HEK293T (cell line): ENCODE measurements at regions not wholly inside any gene's neighbourhood (a gene's known extent, or its start where the extent isn't known, plus 50 kb on each side); places are given as distances from the start of the nearest gene placed in this dataset.

ENCODE experiments used
- CTCF ChIA-PET: fragments of 350-600 bp; formaldehyde crosslinking; extraction: SDS; loops from one replicate; lab custom pipeline; 2021; ENCODE audit warnings: antibody characterized with exemption, inconsistent platforms; lab: Yijun Ruan, JAX
- POLR2A ChIA-PET: fragments of 350-600 bp; formaldehyde crosslinking; extraction: SDS; loops from one replicate; lab custom pipeline; 2020; ENCODE audit warnings: antibody characterized with exemption, inconsistent platforms; lab: Yijun Ruan, JAX
- DNase-seq: peaks from one replicate; pipeline ENCODE4 v3.0.0; 2012; ENCODE audit warnings: mixed read lengths; ENCODE audit errors: extremely low spot score
- ARNT ChIP-seq: fragments of 450-650 bp; IDR thresholded peaks from 2 replicates; pipeline ENCODE4 v1.6.1; 2017; ENCODE audit warnings: mild to moderate bottlenecking
- BHLHE40 ChIP-seq: fragments of 450-650 bp; IDR thresholded peaks from 2 replicates; pipeline ENCODE4 v1.6.1; 2016; ENCODE audit warnings: mild to moderate bottlenecking, moderate library complexity, borderline replicate concordance
- CTBP1 ChIP-seq: fragments of 450-650 bp; IDR thresholded peaks from 2 replicates; pipeline ENCODE4 v1.6.1; 2016; ENCODE audit warnings: borderline replicate concordance
- ELF4 ChIP-seq: fragments of 450-650 bp; IDR thresholded peaks from 2 replicates; pipeline ENCODE4 v1.6.1; 2017; ENCODE audit warnings: antibody characterized with exemption
- FOXA1 ChIP-seq: fragments of 450-650 bp; IDR thresholded peaks from 2 replicates; pipeline ENCODE4 v1.6.1; 2016; ENCODE audit warnings: mild to moderate bottlenecking
- FOXK2 ChIP-seq: fragments of 450-650 bp; IDR thresholded peaks from 2 replicates; pipeline ENCODE4 v1.6.1; 2016; ENCODE audit warnings: mild to moderate bottlenecking
- FOXM1 ChIP-seq: fragments of 450-650 bp; IDR thresholded peaks from 2 replicates; pipeline ENCODE4 v1.6.1; 2017; ENCODE audit warnings: mild to moderate bottlenecking, borderline replicate concordance
- HDGF ChIP-seq: fragments of 450-650 bp; IDR thresholded peaks from 2 replicates; pipeline ENCODE4 v1.6.1; 2017; ENCODE audit warnings: antibody characterized with exemption, borderline replicate concordance
- L3MBTL2 ChIP-seq: fragments of 450-650 bp; conservative IDR thresholded peaks from 2 replicates; pipeline ENCODE4 v1.6.1; 2016; ENCODE audit warnings: mild to moderate bottlenecking
- LEF1 ChIP-seq: fragments of 450-650 bp; IDR thresholded peaks from 2 replicates; pipeline ENCODE4 v1.6.1; 2017; ENCODE audit warnings: mild to moderate bottlenecking, borderline replicate concordance
- NFRKB ChIP-seq: fragments of 450-650 bp; IDR thresholded peaks from 2 replicates; pipeline ENCODE4 v1.6.1; 2016; ENCODE audit warnings: mild to moderate bottlenecking, moderate library complexity
- SP1 ChIP-seq: fragments of 450-650 bp; IDR thresholded peaks from 2 replicates; pipeline ENCODE4 v1.6.1; 2017
- SUZ12 ChIP-seq: fragments of 450-650 bp; IDR thresholded peaks from 2 replicates; pipeline ENCODE4 v1.6.1; 2016; ENCODE audit warnings: mild to moderate bottlenecking
- TARDBP ChIP-seq: fragments of 450-650 bp; IDR thresholded peaks from 2 replicates; pipeline ENCODE4 v1.6.1; 2016
- ZNF384 ChIP-seq: fragments of 450-650 bp; IDR thresholded peaks from 2 replicates; pipeline ENCODE4 v1.6.1; 2016
- TF ChIP-seq, protein P1 (sequence below): fragments of 450-650 bp; IDR thresholded peaks from 2 replicates; pipeline ENCODE4 v1.6.1; 2016

DNA sequence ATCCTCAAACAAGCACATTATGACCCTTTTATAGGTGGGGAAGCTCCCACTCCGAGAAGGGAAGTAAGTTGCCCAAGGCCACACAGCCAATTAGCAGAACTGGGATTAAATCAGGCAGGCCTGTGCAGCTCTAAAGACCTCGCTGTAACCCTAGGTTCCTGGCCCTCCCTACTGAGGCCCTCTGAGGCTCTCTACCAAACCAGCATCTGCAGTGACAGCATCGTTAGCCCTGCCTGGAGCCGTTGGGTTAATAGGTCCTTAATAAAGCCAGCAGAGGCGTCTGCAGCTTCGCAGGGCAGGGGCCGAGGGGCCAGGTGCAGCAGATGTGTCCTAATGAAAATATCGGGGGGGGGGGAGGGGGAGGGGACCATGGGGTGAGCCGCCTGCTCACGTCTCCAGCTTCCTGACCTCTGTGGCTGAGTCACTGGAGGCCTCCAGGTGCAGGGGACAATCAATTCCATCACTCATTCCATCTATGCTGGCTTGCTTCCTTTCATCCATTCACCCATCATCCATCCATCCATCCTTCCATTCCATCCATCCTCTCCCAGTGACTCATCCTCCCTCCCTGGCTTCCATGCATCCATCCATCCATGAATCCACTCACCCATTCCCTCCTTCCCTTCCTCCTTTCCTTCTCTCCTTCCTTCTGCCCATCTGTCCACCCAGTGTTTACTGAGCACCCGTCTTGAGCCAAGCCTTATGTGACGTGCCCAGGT, 203.9 kb downstream of the C9orf50 start:
- CTCF ChIA-PET = no interaction called here

DNA sequence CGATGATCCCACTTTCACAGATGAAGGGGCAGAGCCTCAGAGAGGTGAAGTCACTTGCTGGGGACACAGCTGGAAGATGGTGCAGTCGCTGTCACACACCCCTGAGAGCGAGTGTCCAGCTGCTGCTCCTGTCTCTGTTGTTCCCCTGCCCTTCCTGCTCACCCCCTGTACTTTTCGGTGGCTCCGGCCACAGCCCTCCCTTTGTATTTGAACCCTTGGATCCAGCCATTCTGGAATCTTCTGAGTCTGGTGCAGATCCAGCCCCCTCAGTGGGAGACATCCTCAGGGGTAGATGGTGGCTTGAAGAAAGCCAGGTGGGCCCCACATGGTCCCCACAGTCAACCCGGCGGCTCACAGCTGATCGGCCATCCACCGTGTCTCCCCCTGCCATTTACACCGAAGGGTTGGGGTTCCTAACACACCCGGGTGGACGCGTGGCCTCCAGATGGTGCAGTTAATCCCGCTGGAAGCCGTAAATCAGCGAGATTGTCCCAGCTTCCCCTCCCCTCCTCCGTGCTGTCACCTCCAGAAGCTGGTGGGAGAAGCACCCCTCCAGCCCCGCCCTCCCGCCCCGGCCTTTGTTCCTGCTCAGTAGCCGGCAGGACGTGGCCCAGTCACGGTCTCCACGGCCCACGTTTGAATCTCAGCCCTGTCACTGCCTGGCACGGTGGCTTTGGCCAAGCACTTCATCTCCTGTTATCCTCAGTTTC, 204.8 kb downstream of the C9orf50 start:
- no peak for TF ChIP-seq LEF1
- no peak for TF ChIP-seq L3MBTL2
- ChIA-PET CTCF (no interaction called here), POLR2A (interaction anchor here (1.0 kb wide), 1 partner anchor 44 kb away, joined by 3 read pairs; no protein-coding TSS in a partner anchor)
- no peak for DNase-seq

More for the DNA sequence above, 203.9 kb downstream of the C9orf50 start:
- TF ChIP-seq BHLHE40 (no peak), TARDBP (no peak), CTBP1 (no peak)
- TF ChIP-seq, protein P1, sequence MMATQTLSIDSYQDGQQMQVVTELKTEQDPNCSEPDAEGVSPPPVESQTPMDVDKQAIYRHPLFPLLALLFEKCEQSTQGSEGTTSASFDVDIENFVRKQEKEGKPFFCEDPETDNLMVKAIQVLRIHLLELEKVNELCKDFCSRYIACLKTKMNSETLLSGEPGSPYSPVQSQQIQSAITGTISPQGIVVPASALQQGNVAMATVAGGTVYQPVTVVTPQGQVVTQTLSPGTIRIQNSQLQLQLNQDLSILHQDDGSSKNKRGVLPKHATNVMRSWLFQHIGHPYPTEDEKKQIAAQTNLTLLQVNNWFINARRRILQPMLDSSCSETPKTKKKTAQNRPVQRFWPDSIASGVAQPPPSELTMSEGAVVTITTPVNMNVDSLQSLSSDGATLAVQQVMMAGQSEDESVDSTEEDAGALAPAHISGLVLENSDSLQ = no peak
- POLR2A ChIA-PET = interaction anchor here (0.6 kb wide), 1 partner anchor 291 kb away, joined by 3 read pairs; no protein-coding TSS in a partner anchor
- DNase-seq = no peak

DNA sequence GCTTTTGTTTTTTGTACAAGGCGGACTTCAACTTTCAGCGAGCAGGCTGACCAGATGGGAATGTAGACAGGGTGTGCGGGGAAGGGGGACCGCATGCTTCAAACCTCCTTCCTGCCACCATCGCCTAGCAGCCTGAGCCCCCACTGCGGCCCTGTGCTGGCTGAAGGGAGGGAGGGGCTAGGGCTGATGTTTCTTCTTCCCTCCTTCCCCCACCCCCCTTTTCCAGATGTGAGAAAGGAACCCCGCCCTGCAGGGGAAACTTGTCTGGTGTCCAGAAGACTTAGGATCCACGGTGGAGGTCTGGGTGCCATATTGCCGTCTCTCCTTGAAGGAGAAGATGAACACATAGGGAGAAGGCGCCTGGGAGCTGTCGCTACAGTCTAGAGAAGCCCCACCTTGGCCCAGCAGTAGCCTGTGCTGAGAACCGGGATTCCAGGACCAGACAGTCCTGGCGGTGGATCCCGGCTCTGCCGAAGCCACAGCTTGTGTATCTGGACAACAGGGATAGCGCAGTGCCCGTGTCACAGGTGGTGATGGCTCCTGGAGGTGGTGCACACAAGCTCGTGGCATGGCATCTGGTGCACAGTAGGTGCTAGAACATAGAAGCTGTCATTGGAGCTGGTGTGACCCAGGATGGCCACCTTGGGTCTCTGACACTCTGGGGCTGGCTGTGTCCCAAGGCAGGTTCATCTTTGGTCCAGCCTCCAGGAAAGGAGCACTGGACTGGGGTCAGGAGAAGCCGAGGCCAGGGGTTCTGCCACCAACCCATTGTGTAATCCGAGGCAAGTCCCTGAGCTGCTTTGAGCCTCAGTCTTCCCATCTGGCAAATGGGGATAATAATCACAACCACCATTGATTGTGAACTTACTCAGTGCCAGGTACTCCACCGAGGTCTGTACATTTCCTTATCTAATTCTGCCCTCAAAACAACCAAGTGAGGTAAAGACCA, 205.6 kb downstream of the C9orf50 start:
- ChIA-PET CTCF (no interaction called here), POLR2A (interaction anchor here (1.0 kb wide), 1 partner anchor 45 kb away, joined by 3 read pairs; no protein-coding TSS in a partner anchor)
- TF ChIP-seq CTBP1 = no peak
- TF ChIP-seq NFRKB = no peak
- no peak for TF ChIP-seq FOXA1
- no peak for TF ChIP-seq SP1
- no peak for TF ChIP-seq L3MBTL2
- no peak for TF ChIP-seq LEF1
- no peak for TF ChIP-seq ARNT
- no peak for TF ChIP-seq BHLHE40
- TF ChIP-seq HDGF = no peak
- TF ChIP-seq ELF4 = no peak
- TF ChIP-seq FOXM1 = no peak
- no peak for TF ChIP-seq FOXK2
- TF ChIP-seq ZNF384 = no peak
- DNase-seq = no peak

DNA sequence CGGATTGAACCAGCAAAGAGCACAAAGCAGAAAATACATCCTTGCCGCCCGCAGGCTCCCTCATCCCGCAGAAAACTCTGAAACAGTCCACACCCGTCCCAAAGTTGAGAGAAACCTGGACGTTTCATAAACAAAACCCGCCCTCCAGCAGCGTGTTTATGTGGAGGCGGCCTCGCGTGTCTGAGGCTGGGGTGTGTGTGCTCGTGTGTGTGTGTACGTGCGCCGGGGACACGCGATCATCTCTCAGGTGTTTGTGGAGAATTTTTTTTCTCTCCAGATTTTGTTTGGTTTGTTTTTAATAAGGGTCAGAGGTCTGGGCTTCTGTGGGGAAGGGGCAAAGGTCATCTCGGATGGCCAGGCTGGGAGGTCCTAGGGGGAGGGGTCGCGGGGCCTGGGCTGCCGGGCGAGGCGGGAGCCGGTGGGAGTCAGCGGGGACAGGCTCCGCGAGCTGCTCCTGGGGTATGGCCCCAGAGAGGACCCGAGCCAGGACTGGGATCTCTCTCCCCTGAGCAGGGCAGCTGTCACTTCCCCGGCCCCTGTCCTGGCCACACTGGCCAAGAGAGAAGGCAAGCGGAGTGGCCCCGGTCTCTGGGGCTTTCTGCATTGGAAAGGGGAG, 206.4 kb downstream of the C9orf50 start:
- DNase-seq = no peak
- ChIA-PET POLR2A (interaction anchor here (1.0 kb wide), 1 partner anchor 9 kb away, joined by 3 read pairs; no protein-coding TSS in a partner anchor), CTCF (no interaction called here)
- no peak for TF ChIP-seq FOXK2
- TF ChIP-seq SUZ12 = no peak
- TF ChIP-seq ZNF384 = no peak
- no peak for TF ChIP-seq CTBP1
- no peak for TF ChIP-seq FOXM1
- TF ChIP-seq FOXA1 = no peak
- no peak for TF ChIP-seq SP1

DNA sequence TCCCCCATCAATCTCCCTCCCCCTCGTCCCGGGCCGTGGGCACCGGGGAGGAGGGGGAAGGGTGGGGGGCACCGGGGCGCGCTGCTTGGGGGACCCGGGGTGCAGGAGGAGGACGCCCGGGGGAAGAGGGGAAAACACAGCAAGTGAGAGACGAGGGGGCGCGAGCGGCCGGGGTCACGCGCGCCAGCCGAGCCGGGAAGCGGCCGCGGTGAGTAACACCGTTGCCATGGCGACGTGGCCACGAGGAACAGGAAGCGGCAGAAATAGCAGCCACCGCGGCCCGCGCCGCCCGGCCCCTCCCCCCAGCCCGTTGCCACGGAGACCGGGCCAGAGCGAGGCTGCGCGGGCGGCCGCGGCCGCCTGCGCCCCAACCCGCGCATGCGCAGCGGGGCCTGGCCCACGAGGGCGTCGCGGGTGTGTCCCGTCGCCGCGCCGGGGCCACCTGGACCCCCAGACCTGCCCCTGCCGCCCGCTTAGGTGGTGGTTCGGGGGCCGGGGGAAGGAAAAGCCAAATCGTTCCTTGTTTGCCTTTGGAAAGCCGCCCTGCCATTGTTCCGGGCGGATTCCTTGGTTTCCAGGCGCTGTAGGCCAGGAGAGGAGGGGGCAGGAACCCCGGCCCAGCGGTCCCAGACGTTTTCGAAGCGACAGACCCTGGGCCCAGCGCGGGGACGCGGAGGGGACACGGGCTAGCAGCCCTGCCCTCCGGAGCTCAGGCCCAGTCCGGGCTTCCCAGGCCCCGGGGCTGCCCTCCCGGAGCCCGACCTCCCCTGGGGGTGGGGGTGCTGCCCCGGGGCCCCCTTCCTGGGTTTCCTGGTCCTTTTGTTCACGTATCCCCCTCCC, 207.1 kb downstream of the C9orf50 start:
- TF ChIP-seq CTBP1 (no peak), FOXA1 (no peak), L3MBTL2 (peak; percentile 48), ARNT (no peak), HDGF (no peak), LEF1 (peak; percentile 32; the same call in 1 of the 2 replicates), SP1 (no peak), FOXM1 (no peak)
- POLR2A ChIA-PET = interaction anchor here (1.0 kb wide), 1 partner anchor 8 kb away, joined by 3 read pairs; no protein-coding TSS in a partner anchor
- CTCF ChIA-PET = no interaction called here
- peak; percentile 99 for DNase-seq
